ENCODE measurements at regions not wholly inside any gene's neighbourhood (a gene's known extent, or its start where the extent isn't known, plus 50 kb on each side); places are given as distances from the start of the nearest gene placed in this dataset.
A peak's percentile ranks its signal among the peaks of the same experiment; 100 is the strongest.

- TF ChIP-seq, protein P1, sequence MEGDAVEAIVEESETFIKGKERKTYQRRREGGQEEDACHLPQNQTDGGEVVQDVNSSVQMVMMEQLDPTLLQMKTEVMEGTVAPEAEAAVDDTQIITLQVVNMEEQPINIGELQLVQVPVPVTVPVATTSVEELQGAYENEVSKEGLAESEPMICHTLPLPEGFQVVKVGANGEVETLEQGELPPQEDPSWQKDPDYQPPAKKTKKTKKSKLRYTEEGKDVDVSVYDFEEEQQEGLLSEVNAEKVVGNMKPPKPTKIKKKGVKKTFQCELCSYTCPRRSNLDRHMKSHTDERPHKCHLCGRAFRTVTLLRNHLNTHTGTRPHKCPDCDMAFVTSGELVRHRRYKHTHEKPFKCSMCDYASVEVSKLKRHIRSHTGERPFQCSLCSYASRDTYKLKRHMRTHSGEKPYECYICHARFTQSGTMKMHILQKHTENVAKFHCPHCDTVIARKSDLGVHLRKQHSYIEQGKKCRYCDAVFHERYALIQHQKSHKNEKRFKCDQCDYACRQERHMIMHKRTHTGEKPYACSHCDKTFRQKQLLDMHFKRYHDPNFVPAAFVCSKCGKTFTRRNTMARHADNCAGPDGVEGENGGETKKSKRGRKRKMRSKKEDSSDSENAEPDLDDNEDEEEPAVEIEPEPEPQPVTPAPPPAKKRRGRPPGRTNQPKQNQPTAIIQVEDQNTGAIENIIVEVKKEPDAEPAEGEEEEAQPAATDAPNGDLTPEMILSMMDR (IDR thresholded peaks at IDR 0.05; ENCODE audit: control insufficient read depth, insufficient read depth, low read depth, low read length, missing control alignments), result no peak
- H3K4me3 ChIP-seq (ENCODE audit: control insufficient read depth, low read depth, low read length), result no peak overlapping the region
- no peak for DNase-seq (ENCODE audit: low read depth)
Measured at GRCh38 chr2:217573571-217573970, 429.2 kb downstream of the TNS1 start.

DNA sequence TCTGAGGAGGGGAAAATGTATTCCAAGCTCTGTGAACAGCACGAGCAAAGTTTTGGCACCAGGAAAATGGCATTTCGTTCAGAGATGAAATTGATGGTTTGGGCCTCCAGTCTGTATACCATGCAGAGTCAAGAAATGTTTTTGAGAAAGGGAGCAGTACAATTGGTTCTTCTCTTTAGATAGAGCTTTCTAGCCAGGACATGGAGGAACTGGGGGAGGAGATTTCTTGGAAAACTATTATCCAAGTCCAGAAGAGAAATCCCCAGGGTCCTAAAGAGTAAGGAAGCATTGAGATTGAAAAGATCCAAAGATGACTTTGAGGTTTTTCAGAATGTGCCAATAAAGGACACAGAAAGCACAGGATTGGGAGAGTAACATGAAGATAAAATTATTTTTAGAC is 432.4 kb downstream of the TNS1 start:
- TF ChIP-seq, protein P1 (IDR thresholded peaks at IDR 0.05; ENCODE audit: control insufficient read depth, insufficient read depth, low read depth, low read length, missing control alignments), result no peak
- DNase-seq (ENCODE audit: low read depth), result no peak
- no peak overlapping the region for H3K4me3 ChIP-seq (ENCODE audit: control insufficient read depth, low read depth, low read length)

- TF ChIP-seq, protein P1 (IDR thresholded peaks at IDR 0.05; ENCODE audit: control insufficient read depth, insufficient read depth, low read depth, low read length, missing control alignments), result no peak
- peak; percentile 48 for DNase-seq (ENCODE audit: low read depth)
- H3K4me3 ChIP-seq (ENCODE audit: control insufficient read depth, low read depth, low read length), result no peak overlapping the region
Measured at GRCh38 chr2:217568289-217568971, 434.4 kb downstream of the TNS1 start.

DNA sequence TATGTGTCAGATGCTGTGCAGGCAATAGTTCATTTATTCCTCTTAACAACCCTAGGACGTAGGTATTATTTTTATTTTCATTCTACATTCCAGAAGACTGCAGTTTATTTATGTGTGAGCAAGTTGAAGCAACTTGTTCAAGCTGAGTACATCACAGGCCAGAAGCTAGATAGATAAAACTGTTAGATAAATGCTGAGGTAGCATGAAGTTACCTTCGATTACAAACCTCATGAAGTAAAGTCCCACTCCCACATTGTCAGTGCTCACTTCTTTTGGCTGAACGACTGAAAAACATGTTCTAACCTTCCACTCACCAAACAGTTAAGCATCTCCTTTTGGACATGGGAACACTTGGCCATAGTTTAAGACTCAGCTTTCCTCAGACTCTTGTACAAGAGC is 439.2 kb downstream of the TNS1 start:
- no peak for DNase-seq (ENCODE audit: low read depth)
- no peak overlapping the region for H3K4me3 ChIP-seq (ENCODE audit: control insufficient read depth, low read depth, low read length)
- TF ChIP-seq, protein P1 (IDR thresholded peaks at IDR 0.05; ENCODE audit: control insufficient read depth, insufficient read depth, low read depth, low read length, missing control alignments), result no peak

DNA sequence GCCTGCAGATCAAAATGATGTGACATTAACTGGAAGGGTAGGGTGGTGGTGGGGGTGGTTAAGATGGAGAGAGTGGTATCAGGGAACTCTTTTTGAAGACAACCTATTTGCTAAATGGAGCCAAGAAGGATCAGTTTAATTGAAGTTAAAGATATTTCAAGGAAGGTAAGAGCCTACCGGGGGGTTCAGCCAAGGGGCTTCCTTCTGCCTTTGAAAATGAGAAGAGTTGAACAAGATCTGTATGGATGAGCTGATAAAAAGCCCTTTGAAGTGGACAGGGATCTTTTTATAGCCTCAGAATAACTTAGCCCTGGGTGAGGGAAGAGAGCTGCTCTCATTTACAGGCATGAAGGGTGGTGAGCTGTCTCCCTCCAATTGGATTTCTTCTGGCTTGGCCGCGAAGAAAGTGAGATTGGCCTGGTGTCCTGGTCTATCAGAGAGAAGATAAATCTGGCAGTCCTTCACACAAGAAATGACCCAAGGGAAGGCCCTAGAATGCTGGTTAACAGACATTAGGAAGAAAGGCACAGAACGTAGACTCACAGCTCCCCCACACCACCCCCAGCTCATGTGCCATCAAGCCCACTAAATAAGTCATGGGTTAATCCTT is 439.8 kb downstream of the TNS1 start:
- TF ChIP-seq, protein P1 (IDR thresholded peaks at IDR 0.05; ENCODE audit: control insufficient read depth, insufficient read depth, low read depth, low read length, missing control alignments), result no peak
- no peak overlapping the region for H3K4me3 ChIP-seq (ENCODE audit: control insufficient read depth, low read depth, low read length)
- no peak for DNase-seq (ENCODE audit: low read depth)

GRCh38 chr2:217559084-217559483 is 443.7 kb downstream of the TNS1 start:
- no peak overlapping the region for H3K4me3 ChIP-seq (ENCODE audit: control insufficient read depth, low read depth, low read length)
- no peak for DNase-seq (ENCODE audit: low read depth)
- TF ChIP-seq, protein P1 (IDR thresholded peaks at IDR 0.05; ENCODE audit: control insufficient read depth, insufficient read depth, low read depth, low read length, missing control alignments), result no peak
